Psoas muscle (tissue), 7 donors: ENCODE measurements at regions not wholly inside any gene's neighbourhood (a gene's known extent, or its start where the extent isn't known, plus 50 kb on each side); places are given as distances from the start of the nearest gene placed in this dataset.
"Not testable (repeated sequence)": the region's sequence is repeated elsewhere in the genome, so short reads cannot be mapped to it uniquely, and the experiment has no call there.

Experiments
- ATAC-seq, 4 donors: fragments of 200-7000 bp; cut with Tn5 transposase; one replicate each; pipeline ENCODE4 v1.9.1; 2020; ENCODE audit warnings: moderate library complexity in 3 of 4, mild to moderate bottlenecking in 2 of 4
- DNase-seq, 2 donors: peaks; one replicate each; pipeline ENCODE4 v3.0.0-alpha.2; 2020
- H3K27ac ChIP-seq: fragments of 200-600 bp; one replicate; pipeline ENCODE4 v1.8.0; 2022
- H3K27me3 ChIP-seq, 3 donors: fragments of 200-600 bp in 1 of 3; one replicate each; pipeline versions ENCODE4 v1.6.1 to v1.8.0; 2013 to 2022; ENCODE audit warnings: low read length in 2 of 3, mild to moderate bottlenecking in 2 of 3, moderate library complexity in 1 of 3; ENCODE audit not compliant: insufficient read depth in 3 of 3
- H3K36me3 ChIP-seq, 2 donors: fragments of 200-600 bp in 1 of 2; one replicate each; pipeline versions ENCODE4 v1.6.1 to v1.8.0; 2013 to 2022; ENCODE audit warnings: low read depth in 1 of 2, mild to moderate bottlenecking in 1 of 2, moderate library complexity in 1 of 2; ENCODE audit not compliant: insufficient read depth in 1 of 2
- H3K4me1 ChIP-seq: fragments of 200-600 bp; one replicate; pipeline ENCODE4 v1.8.0; 2022
- H3K4me3 ChIP-seq: fragments of 200-600 bp; one replicate; pipeline ENCODE4 v1.8.0; 2022; ENCODE audit warnings: mild to moderate bottlenecking
- H3K9me3 ChIP-seq: fragments of 200-600 bp; one replicate; pipeline ENCODE4 v1.8.0; 2022
- WGBS, 3 donors: extraction: QIAGEN DNeasy Blood & Tissue Kit; methylation state at CpG; one replicate each; pipeline versions ENCODE4 v1.1.6 to v1.1.7; 2013; 5-methylcytosine and 5-hydroxymethylcytosine counted together
- intact Hi-C, 2 donors: fragments of 100-400 bp; cut with DNase I; formaldehyde crosslinking; loops; one replicate each; pipeline versions ENCODE4 v1.11.0 to v1.14.2; 2022
- TF ChIP-seq, protein P1 (sequence below): fragments of 200-600 bp; IDR thresholded peaks from one replicate; pipeline ENCODE4 v1.8.0; 2022; ENCODE audit warnings: antibody characterized with exemption
- donor health status: healthy with polysubstance abuse.
- donor health status: DM: no; HTN: no; CAD: no; lungs with moderate emphysema.
- donor health status: Bipolar disorder and iron deficiency.
- donor health status: healthy.
- donor health status: DM: yes; HTN: yes; CAD: no.
- donor health status: DM: no; HTN: no; CAD: no.
- donor health status: DM: yes; HTN: yes; CAD: no.

DNA sequence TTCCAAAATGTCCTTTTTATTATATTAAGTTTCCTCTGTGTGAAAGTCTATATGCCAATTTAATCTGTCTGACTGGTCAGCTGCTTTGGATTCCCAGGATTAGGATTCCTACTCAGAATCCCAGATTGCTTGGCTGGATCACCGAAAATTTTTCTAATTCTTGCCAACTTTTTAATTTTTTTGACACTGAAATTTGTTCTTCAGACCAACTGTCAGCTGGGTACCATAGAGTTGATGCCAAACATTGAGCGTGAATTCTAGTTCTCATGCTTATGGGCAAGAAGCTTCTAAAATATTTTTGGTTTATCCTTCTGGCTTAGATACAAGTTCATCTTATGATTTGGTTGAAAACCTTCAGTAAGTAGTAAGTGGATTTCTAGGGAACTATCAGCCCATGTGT is 1611.4 kb upstream of the FLRT2 start:
- no peaks in the 10 kb centered on the region for H3K27me3 ChIP-seq
- no peak overlapping the region for H3K27ac ChIP-seq
- H3K9me3 ChIP-seq, result peaks cover 3% of the 10 kb centered on the region
- no peaks in the 10 kb centered on the region for H3K4me1 ChIP-seq
- ATAC-seq (no peak), DNase-seq (no peak)
- 27 to 44% (median 30%) methylated on average over 2 of the region's 2 CpGs for WGBS, 3 donors
- no peaks in the 10 kb centered on the region for H3K36me3 ChIP-seq
- no peak overlapping the region for H3K4me3 ChIP-seq
- intact Hi-C loops, result no loop called here
- TF ChIP-seq, protein P1, sequence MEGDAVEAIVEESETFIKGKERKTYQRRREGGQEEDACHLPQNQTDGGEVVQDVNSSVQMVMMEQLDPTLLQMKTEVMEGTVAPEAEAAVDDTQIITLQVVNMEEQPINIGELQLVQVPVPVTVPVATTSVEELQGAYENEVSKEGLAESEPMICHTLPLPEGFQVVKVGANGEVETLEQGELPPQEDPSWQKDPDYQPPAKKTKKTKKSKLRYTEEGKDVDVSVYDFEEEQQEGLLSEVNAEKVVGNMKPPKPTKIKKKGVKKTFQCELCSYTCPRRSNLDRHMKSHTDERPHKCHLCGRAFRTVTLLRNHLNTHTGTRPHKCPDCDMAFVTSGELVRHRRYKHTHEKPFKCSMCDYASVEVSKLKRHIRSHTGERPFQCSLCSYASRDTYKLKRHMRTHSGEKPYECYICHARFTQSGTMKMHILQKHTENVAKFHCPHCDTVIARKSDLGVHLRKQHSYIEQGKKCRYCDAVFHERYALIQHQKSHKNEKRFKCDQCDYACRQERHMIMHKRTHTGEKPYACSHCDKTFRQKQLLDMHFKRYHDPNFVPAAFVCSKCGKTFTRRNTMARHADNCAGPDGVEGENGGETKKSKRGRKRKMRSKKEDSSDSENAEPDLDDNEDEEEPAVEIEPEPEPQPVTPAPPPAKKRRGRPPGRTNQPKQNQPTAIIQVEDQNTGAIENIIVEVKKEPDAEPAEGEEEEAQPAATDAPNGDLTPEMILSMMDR, result no peak

DNA sequence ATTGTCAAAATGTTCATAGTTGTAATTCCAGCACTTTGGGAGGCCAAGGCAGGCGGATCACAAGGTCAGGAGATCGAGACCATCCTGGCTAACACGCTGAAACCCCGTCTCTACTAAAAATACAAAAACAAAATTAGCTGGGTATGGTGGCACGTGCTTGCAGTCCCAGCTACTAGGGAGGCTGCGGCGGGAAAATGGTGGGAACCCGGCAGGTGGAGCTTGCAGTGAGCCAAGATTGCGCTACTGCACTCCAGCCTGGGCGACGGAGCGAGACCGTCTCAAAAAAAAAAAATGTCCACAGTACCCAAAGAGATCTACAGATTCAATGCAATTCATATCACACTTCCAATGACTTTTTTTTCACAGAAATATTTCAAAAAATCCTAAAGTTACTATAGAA is 1610.3 kb upstream of the FLRT2 start:
- DNase-seq, intact Hi-C loops: not testable (repeated sequence)

DNA sequence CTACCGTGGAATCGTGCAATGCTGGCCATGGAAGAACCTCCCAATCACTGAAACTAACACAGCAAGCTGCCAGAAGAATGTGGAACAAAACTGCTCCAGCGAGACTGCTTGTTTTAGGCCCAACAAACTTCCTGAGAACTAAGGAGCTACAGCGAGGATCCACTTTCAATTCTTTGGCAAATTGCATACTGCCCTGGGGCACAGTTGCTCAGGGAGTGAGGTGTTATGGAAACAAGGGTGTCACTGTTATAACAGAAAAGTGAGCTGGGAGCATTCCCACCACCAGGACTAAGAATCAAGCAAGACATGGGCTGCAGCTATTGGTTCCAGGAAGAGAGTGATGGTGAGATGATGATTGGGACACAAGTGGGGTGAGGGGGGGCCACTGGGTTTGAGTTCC is 1606.1 kb upstream of the FLRT2 start:
- ATAC-seq (no peak), DNase-seq (no peak)
- H3K27ac ChIP-seq, result no peak overlapping the region
- H3K4me3 ChIP-seq, result no peak overlapping the region
- intact Hi-C loops, result no loop called here
- no peaks in the 10 kb centered on the region for H3K27me3 ChIP-seq
- no peaks in the 10 kb centered on the region for H3K4me1 ChIP-seq
- no peaks in the 10 kb centered on the region for H3K9me3 ChIP-seq
- no peaks in the 10 kb centered on the region for H3K36me3 ChIP-seq
- TF ChIP-seq, protein P1, result no peak
- 36 to 50% (median 39%) methylated on average over 4 of the region's 4 CpGs for WGBS, 3 donors

More for the DNA sequence above, 1610.3 kb upstream of the FLRT2 start:
- H3K27me3 ChIP-seq, H3K36me3 ChIP-seq, ATAC-seq, H3K9me3 ChIP-seq, H3K27ac ChIP-seq, H3K4me1 ChIP-seq, H3K4me3 ChIP-seq: not testable (repeated sequence)
- WGBS, 3 donors, result 94 to 97% (median 96%) methylated on average over 13 of the region's 13 CpGs

DNA sequence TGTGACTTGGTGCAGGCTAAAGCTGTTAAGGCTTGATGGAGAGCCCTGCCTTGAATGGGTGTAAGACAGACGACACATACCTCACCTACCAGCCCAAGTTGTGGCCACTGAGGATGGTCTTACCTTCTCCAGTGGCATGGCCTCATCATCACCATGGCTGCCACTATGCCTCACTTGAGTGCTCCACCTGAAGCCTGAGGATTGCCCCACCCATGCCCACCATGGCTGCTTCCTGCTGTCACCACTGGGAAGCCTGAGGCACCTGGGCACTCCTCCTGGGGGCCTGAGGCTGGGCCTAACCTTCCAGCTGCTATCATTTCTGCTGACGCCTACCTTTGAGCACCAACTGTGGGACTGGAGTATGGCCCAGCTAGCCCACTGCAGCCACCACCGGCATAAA is 1605.7 kb upstream of the FLRT2 start:
- Histone ChIP-seq H3K9me3 (no peaks in the 10 kb centered on the region), H3K4me3 (no peak overlapping the region), H3K36me3 (no peaks in the 10 kb centered on the region), H3K27ac (no peak overlapping the region), H3K27me3 (no peaks in the 10 kb centered on the region), H3K4me1 (no peaks in the 10 kb centered on the region)
- TF ChIP-seq, protein P1, result no peak
- intact Hi-C loops, result no loop called here
- DNase-seq (no peak), ATAC-seq (peak in 1 of 4 donors; percentile 25)
- WGBS, 3 donors, result 69 to 86% (median 77%) methylated on average over 3 of the region's 3 CpGs

DNA sequence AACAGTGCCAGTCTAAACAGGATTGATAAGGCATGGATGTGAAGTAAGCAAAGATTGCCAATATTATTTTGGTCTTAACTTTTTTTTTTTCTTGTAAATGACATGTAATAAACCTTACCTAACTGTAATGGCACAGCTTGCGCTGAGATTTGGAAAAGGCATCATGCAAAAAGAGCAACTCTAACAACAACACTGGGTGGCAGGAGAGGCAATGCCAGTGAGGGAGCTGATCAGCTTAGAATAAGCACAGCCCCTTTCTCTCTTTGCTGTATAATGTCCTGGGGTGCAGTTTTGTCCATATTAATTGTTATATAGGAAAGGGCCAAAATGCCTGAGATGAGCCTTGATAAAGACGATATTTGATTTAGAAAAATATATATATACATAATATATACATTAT is 1589.7 kb upstream of the FLRT2 start:
- H3K4me1 ChIP-seq, result no peaks in the 10 kb centered on the region
- no peak overlapping the region for H3K27ac ChIP-seq
- intact Hi-C loops, result no loop called here
- DNase-seq, result no peak
- ATAC-seq, result no peak
- no peak overlapping the region for H3K4me3 ChIP-seq
- no peaks in the 10 kb centered on the region for H3K27me3 ChIP-seq
- no peaks in the 10 kb centered on the region for H3K9me3 ChIP-seq
- no peaks in the 10 kb centered on the region for H3K36me3 ChIP-seq
- TF ChIP-seq, protein P1, result no peak
- 85 to 87% (median 86%) methylated on average over 2 of the region's 2 CpGs for WGBS, 3 donors
